ENCODE measurements at regions not wholly inside any gene's neighbourhood (a gene's known extent, or its start where the extent isn't known, plus 50 kb on each side); places are given as distances from the start of the nearest gene placed in this dataset.

DNA sequence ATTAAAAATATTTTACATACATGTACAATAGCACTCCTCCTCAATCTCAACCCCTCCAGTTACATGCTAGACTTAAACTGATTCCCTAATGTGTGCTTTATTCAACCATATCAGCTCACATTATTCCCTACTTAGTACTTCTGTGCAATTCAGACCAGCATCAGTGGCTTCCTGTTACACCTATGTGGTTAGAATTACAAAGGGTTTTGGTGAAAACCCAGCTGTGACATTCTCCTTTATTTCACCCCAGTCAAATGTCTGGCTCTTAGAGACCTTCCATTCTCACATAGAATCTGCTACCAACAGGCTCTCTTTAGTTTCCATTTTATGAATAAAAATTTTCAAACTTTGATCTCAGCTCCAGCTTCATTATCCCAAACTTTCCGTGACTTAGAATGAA is 85.2 kb upstream of the SLC7A11 start:
- TF ChIP-seq, protein P1, sequence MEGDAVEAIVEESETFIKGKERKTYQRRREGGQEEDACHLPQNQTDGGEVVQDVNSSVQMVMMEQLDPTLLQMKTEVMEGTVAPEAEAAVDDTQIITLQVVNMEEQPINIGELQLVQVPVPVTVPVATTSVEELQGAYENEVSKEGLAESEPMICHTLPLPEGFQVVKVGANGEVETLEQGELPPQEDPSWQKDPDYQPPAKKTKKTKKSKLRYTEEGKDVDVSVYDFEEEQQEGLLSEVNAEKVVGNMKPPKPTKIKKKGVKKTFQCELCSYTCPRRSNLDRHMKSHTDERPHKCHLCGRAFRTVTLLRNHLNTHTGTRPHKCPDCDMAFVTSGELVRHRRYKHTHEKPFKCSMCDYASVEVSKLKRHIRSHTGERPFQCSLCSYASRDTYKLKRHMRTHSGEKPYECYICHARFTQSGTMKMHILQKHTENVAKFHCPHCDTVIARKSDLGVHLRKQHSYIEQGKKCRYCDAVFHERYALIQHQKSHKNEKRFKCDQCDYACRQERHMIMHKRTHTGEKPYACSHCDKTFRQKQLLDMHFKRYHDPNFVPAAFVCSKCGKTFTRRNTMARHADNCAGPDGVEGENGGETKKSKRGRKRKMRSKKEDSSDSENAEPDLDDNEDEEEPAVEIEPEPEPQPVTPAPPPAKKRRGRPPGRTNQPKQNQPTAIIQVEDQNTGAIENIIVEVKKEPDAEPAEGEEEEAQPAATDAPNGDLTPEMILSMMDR (IDR thresholded peaks at IDR 0.05; ENCODE audit: extremely low read depth in 1 of 2, insufficient read depth in 1 of 2, low read depth in 1 of 2, low read length in 2 of 2), result no peak
- TF ChIP-seq POLR2A (IDR thresholded peaks at IDR 0.05; ENCODE audit: low read depth, low read length), result no peak
- TF ChIP-seq POLR2AphosphoS5 (IDR thresholded peaks at IDR 0.05; ENCODE audit: insufficient read depth, low read depth, low read length), result no peak
- TF ChIP-seq, protein P2, sequence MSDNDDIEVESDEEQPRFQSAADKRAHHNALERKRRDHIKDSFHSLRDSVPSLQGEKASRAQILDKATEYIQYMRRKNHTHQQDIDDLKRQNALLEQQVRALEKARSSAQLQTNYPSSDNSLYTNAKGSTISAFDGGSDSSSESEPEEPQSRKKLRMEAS (IDR thresholded peaks at IDR 0.05; ENCODE audit: insufficient read depth, insufficient read length), result no peak
- TF ChIP-seq EZH2 (IDR thresholded peaks at IDR 0.05; ENCODE audit: borderline replicate concordance, low read depth, low read length, severe bottlenecking), result no peak
- no peak for TF ChIP-seq MYC (IDR thresholded peaks at IDR 0.05; ENCODE audit: low read depth, low read length)
